A673 (cell line): ENCODE measurements at regions not wholly inside any gene's neighbourhood (a gene's known extent, or its start where the extent isn't known, plus 50 kb on each side); places are given as distances from the start of the nearest gene placed in this dataset.
"Not testable (repeated sequence)": the region's sequence is repeated elsewhere in the genome, so short reads cannot be mapped to it uniquely, and the experiment has no call there.

Experiments
- CTCF ChIP-seq: fragments of 300-800, 200-600 bp; sonication (generic); conservative IDR thresholded peaks from 2 replicates; pipeline ENCODE4 v1.5.1; 2017; ENCODE audit warnings: low read depth, mild to moderate bottlenecking, antibody characterized with exemption, low read length, moderate library complexity, mixed read lengths
- EZH2 ChIP-seq: fragments of 200-600 bp; sonication (generic); IDR thresholded peaks from 2 replicates; pipeline ENCODE4 v1.6.1; 2017; ENCODE audit warnings: borderline replicate concordance, low read depth, mild to moderate bottlenecking, mixed read lengths, antibody characterized with exemption, low read length; ENCODE audit not compliant: poor library complexity, severe bottlenecking

GRCh38 chr5:62752998-62753367 is 174.4 kb downstream of the LRRC70 start:
- not testable (repeated sequence) for TF ChIP-seq CTCF, EZH2
